GM18861 (cell line): ENCODE measurements at regions not wholly inside any gene's neighbourhood (a gene's known extent, or its start where the extent isn't known, plus 50 kb on each side); places are given as distances from the start of the nearest gene placed in this dataset.

ENCODE experiments used
- ATAC-seq: cut with Tn5 transposase; IDR thresholded peaks from one replicate; pipeline ENCODE4 v1.9.1; 2021; ENCODE audit not compliant: unreplicated experiment

DNA sequence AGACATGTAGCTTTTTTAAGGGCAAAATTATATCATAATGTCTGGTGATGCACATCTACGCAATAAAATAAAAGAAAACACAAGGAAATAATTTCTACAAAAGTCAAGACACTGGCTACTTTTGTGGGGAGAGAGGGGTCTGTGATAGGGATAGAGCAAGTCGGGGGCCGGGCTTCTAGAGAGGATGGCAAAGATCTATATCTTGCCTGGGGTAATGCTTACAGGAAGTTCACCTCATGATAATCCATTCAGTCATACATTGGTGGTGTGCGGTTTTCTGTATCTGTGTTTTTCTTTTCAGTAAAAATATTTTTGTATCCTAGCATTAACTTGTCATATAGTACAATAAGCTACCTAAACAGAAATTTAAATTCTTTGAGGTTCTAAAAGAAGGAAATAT, 178.8 kb downstream of the ARRDC4 start:
- ATAC-seq: no peak

DNA sequence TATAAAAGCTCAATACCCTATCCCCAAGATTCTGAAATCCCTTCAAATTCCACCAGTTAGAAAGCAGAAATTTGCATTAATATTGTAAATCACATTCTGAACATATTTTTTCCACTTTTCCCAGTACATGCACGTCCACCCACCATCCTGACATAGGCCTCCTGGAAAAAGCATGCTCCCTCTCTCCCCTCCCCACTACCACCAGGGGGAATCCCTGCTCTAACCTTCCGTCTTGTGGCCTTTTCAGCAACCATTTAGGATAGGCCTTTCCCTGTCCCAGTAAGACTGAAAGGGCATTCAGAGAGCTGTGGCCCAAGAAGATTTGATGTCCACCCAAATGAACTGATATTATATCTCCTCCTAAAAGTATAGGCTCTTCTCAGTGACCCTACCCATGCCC, 182.1 kb downstream of the ARRDC4 start:
- ATAC-seq: no peak

DNA sequence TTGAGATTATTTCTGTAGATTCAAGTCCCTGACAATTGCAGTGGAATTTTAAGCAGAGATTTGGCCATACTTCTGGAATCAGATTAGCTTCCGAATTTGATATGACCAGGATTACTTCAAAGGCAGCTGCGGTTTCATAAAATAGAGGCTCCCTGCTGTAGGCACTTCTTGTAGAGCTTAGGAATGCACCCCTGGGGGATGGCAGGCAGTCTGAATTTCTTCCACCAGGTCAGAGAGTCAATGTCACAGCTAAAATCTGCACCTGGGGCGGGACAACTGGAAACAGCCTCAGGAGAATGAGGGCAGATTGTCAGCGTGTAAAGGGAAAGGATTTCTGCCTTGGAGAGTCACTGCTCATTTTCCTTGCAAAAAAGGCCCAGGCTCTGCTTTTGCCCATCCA, 182.6 kb downstream of the ARRDC4 start:
- ATAC-seq: no peak

DNA sequence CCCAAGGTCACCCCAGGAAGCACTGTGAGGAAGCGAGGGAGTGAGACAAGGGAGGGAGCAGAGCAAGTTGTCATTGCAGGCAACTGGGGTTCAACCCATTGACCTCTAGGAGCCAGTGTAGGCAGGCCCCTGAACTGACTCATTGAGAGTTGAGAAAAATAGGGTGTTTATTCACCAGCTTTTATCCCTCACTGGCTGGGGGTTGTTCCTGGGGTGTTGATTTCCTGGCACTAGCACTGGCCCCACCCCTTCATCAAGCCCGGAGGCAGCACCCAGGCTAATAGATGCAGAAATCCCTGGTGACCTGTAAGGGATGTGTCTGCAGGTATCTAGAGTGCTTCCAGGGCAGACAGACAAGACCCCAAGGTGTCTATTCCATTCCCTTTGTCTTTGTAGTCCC, 183.9 kb downstream of the ARRDC4 start:
- no peak for ATAC-seq

DNA sequence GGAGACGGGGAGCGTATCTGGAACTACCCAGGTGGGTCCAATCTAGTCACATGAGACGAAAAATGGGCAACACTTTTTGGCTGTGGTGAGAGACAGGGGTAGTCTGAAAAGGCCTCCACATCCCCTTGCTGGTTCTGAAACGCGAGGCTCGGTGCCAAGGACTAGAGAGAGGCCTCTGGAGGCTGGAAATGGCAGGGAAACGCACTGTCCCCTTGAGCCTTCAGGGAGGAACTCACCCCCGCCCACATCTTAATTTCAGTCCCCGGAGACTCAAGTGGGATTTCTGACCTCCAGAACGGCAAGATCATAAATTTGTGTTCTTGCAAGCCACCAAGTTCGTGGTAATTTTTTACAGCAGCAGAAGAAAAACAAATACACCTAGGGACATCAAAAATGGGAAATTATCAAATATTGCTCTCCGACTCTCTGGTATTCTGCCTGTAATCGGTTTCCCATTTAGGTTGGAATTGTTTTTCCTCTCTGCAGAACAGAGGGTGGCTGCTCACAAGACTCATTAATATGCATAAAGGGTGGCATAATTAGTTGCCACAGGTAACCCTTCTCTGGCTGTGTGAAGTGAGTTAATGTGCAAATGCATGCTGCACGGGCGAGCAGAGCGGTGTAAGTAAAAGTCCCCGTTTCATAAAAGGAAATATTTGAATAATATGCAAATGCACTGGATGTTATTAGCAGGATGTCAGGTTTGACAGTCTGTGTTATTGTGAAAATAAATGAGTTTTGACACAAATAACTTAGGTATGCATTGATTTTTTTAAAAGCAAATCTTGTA, 185.7 kb downstream of the ARRDC4 start:
- no peak for ATAC-seq

DNA sequence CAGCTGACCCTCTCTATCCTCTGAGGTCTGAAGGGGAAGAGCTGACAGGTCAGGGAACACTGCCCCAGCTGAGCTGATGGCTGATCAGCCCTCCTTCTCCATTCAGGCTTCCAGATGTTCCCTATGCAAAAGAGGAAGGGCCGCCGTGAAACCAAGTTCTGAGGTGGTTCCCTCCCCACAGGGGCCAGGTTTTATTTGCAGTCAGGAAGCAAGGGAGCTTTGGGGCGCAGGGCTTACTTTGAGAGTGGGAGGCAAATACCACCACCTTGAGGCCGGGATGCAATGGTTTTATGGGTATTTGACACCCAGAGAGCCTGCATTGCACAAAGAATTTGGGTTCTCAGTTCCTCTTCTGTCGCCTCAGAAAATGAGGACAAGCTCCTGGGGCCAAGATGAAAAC, 186.9 kb downstream of the ARRDC4 start:
- ATAC-seq: no peak

DNA sequence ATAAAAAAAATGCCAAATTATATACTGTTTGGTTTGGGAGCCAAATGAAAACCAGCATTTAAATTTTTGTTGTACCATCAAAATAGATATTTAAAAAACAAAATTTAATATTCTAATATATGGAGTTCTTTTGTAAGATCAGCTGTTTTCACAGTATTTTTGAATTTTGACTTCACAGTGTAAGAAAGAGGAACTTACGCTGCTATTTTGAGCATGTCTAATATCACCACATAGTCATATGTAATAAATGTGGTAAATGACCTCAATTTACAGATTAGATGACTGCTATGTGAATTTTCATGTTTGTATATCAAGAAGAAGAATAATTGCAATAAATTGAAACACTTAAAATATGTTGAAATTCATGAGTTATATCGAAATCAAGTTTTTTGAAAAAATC, 189.6 kb downstream of the ARRDC4 start:
- ATAC-seq: no peak

DNA sequence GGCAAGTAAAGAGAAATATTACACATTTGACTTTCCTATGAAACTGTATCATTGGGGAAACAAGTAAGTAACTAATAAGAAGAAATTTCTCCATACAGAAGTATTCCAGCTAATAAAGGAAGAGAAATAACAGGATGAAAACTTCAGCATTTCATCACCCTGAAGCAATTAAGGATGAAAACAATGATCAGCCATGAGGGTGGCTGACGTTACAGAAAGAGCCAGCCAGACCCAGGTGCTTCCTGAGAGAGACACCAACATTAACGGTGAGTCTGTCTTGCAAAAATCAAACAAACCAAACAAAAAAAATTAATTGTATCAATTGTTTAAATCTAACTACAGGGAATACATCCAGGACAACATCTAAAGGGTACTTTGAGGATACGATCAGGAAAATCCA, 190.0 kb downstream of the ARRDC4 start:
- ATAC-seq: no peak

DNA sequence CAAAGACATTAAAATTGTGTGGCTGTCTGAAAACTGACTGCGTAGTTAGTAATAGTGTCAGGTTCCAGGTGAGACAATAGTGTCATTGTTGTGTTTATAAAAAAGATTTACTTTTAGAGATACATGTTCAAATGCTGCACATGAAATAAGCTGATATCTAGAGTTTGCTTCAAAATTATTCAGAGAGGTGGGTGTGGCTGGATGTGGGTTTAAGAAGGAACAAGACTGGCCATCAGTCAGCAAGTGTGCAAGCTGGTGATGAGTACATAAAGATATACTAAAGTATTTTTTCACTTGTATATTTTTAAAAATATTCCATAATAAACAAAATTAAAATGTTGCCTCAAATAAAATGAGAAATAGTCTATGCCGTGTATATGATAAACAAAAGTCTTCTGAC, 190.6 kb downstream of the ARRDC4 start:
- no peak for ATAC-seq

DNA sequence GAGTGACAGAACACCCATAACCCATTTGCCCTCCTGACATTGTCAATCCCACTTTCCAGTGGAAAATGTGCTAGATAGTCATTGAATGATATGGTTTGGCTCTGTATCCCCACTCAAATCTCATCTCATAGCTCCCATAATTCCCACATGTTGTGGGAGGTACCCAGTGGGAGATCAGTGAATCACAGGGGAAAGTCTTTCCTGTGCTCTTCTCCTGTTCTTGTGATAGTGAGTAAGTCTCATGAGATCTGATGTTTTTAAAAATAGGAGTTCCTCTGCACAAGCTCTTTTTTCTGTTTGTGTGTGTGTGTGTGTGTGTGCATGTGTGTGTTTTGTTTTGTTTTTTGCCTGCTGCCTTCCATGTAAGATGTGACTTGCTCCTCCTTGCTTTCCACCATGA, 191.7 kb downstream of the ARRDC4 start:
- no peak for ATAC-seq

DNA sequence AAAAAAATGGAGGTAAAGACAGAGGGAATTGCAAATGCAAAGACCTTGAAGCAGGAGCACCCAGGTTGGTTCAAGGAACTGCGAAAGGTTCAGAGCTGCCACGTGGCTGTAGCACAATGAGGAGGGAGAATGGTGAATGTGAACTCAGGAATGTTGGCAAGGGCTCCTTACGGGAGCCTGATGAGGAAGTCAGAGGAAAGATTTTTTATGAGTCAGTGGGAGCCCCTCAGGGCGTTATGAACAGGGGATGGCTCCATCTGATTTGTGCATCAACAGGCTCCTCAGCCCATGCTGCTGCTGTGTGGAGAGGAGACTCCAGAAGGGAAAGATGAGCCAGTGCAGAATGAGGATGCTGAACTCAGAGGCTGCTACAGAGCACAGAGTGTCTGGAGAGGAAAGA, 194.4 kb downstream of the ARRDC4 start:
- ATAC-seq: no peak

DNA sequence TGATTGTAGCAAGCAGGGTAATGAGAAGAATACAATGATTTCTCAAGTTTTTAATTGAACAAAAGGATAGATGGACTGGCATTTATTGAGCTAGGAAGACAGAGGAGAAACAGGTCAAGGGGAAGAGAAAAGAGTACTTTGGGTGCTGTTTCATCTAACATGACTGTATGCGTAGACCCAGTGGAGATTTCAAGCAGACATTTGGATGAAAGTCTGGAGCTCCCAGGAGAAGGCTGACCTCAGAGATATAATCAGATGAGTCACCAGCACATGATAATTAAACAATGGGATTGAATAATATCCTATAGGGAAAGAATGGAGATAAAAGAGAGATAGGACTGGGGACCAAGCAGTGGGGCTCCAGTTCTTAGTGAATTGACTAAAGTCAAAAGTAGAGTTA, 194.9 kb downstream of the ARRDC4 start:
- ATAC-seq: no peak

DNA sequence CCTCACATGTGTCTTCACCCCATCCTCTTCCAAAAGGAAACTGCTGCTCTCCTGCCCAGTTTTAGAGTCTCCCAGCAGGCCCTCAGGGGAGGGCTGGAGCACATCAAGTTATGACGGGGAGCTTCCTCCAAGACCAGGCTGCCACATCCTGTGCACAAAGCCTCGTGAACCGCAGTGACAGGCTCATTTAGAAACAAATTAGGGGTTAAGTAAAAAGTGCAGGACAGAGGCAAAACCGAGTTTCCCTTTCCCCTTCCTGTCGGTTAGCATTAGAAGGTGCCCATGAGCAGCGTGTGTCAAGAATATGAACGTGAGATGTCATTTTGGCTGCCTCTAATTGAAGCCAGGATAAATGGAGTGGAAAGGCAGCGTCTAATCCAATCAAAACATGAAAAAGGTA, 199.7 kb downstream of the ARRDC4 start:
- ATAC-seq: peak; percentile 99

DNA sequence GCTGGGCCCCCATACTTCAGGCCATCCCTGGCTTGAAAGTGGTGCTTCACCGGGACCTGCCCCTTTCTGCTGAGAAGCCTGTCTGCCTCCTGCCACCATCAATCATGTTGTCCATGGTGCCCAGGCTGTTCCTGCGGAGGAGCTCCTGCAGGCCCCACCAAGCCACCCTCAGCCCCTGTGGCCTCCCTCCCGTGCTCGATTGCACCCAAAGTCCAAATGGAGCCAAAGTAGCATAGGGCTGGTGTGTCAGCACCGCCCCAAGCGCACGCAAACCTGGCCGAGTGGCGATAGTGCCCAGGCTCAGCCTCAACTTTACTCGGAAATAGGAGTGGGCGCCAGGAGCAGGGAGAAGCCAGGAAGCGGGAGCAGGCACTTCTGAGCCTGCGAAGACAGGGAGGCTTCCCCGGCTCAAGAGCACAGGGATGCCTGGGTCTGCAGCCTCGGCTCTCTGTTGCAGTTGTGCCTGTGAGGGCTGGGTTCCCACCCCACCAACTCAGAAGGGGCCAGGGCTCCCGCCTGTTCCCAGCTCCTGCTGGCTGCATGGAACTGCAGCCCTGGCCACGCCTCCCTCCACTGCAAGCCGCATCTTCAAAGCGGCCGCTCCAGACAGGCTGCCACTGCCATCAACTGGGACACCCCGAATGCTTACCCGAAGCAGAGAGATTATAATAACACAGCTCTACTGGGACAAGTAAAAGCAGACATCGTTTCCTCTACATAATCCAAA, 203.0 kb downstream of the ARRDC4 start:
- no peak for ATAC-seq

DNA sequence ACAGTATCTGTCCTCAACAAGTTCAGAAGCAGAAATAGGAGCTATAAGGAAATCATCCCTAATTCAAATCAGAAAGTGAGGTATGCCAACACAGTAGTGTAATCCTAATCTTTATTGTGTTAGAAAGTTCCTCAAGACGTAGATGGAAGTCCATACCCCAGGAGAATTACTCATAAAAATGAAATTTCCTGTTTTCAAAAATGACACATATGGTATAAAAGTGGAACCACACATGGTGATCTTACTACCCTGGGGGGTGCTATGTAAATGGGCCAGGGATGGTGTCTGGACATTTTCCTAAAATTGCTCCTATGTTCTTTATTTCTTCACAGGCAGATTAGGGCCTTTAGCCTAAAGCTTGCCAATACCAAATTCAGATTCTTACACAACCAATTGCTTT, 204.1 kb downstream of the ARRDC4 start:
- ATAC-seq: no peak

DNA sequence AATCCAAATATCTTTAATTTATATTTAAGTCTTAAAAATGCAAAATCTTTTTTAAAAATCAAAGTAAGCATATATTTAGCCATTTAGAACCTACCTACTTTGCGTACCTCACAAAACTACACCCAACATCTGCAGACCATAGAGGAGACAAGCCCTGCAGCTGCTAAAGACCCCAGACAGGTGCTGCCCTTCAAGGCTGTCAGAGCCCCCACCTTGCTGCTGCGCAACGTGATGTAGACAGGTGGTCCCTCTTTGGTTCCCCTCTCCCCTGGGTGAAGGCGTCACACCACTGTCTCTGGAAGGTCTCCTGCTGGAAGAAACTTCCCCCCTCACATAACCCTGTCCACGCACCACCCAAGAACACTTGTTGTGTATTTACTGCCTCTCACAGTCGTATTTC, 204.5 kb downstream of the ARRDC4 start:
- no peak for ATAC-seq

DNA sequence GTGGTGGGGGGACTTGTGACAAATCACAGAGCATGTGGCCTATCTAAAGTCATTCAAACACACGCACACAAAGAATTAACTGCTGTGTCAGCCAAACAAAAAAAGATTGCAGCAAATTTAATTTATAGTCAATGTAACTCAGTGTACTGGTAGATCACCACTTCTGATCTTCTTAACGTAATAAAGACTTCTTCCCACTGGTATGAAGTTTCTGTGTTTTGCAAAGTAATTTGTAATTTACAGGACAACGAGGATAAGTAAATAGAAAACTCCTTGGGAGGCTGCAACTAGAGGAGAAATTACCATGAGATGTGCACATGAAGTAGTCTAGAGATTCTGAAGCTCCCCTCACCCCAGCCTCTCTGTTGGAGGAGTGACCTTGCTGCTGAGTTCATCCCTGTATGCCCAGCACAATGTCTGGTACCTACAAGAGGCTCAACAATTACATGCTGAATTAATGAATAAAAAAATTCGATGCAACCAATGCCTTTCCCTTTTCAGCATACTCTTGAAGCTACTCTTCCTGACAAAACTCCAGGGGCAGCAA, 207.3 kb downstream of the ARRDC4 start:
- no peak for ATAC-seq

DNA sequence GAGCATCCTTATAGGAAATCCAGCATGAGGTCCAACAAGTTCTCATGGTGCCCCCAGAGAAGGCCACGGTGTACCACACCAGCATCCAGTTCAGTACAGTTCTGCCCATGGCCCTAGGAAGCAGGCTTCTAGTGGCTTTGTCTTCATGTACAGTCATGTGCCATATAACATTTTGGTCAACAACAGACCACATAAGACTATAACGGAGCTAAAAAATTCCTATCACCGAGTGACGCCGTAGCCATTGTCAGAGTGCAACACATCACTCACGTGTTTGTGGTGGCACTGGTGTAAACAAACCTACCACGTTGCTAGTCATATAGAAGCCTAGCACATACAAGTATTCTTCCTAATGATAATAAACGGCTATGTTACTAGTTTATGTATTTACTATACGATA, 209.0 kb downstream of the ARRDC4 start:
- ATAC-seq: no peak

DNA sequence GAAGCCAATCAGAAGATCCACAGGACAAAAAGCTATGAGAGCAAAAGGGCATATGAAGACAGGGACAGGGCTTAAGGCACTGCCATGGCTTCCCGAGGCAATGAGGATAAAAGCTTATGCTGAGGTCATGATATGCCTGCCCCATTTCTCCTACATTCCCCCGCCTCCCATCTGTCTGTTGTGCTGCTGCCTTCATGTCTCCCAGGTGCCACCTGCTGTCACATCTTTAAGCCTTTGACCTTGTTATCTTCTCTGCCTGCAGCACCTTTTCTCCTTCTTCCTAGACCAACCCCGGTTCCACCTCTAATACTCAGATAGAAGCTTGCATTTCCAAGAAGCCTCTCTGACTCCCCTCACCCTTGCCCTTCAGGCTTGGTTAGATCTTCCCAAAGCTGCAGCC, 213.8 kb downstream of the ARRDC4 start:
- no peak for ATAC-seq

DNA sequence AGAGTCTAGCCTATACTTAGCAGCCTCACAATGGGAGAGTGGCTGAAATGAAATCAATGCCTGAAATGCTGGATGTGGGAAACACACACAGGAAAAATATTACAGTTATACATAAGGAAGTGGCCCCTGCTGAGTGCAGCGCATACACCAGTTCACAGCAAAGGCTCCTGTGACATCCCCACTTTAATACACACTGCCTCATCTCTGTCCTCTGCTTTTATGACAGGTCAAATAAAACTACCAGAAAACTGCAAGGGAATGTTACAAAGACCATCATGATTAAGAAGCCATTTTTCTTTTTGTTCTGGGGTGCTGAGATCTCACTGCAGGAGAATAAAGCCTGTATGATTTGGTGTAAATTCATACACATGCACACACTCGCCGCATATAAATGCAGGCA, 214.3 kb downstream of the ARRDC4 start:
- no peak for ATAC-seq

DNA sequence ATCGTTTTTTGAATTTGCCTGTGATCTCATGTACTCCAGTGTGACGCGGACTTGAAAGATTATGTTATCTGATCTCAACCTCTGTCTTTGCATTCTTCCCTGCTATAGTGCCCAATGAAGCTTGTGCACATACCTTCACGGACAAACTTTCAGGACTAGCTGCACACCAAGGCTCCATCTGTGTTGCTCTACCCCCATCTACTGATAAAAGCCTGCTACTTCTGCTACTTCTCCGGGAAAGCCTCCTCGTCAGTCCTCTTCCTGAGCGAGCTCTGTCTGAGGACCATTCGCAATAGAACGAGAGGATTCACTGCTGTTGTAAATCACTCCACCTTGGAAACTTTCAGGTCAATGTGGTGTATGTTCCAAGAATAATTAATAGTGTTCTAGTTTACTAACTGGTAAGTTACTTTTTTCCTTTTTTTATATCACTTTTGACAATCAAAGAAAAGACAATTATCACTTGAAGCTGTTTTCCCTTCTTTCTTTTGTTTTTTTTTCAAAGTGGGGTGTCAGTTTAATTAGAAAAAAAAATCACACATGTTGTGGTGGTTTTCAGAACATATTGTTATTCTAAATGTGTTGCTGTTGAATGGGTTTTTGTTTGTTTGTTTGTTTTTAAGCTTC, 217.6 kb downstream of the ARRDC4 start:
- ATAC-seq: peak; percentile 87

DNA sequence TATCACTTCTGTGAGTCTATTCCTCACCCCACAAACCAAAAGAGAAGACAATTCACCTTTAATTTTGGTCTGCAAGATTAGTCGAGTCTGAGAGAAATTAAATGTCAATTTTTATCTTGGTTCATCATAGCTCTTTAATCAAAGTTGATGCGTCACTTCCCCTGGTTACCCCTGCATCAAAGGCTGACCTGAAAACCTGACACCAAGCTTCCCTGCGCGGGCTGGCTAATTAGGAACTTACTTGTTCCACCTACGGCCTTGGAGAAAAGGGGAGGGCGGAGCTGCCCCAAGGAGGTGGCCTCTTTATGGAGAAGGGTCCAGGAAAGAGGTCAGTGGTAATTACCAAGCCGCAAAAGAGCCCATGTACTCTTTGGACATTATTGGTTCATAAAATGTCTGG, 218.4 kb downstream of the ARRDC4 start:
- no peak for ATAC-seq
